Natural killer cell (primary cell): ENCODE measurements at regions not wholly inside any gene's neighbourhood (a gene's known extent, or its start where the extent isn't known, plus 50 kb on each side); places are given as distances from the start of the nearest gene placed in this dataset.

Experiments used
- ATAC-seq, 3 donors: fragments of 150-1000 bp in 2 of 3; fragments of 200-7000 bp in 1 of 3; cut with Tn5 transposase; 1 replicate in 1 of 3; 2 replicates in 2 of 3; pipeline ENCODE4 v1.10.0; 2021; ENCODE audit warnings: mild to moderate bottlenecking in 2 of 3, moderate library complexity in 2 of 3
- DNase-seq, 2 donors: peaks; one replicate each; pipeline versions ENCODE4 v3.0.0 to v3.0.0-alpha.2; 2013 to 2021; ENCODE audit warnings: mixed read lengths in 1 of 2
- H3K27ac ChIP-seq: one replicate; pipeline ENCODE4 v1.5.1; 2013; ENCODE audit warnings: mild to moderate bottlenecking, low read length
- H3K27me3 ChIP-seq: one replicate; pipeline ENCODE4 v1.6.1; 2013; ENCODE audit warnings: low read length; ENCODE audit not compliant: control insufficient read depth, insufficient read depth
- H3K36me3 ChIP-seq: one replicate; pipeline ENCODE4 v1.6.1; 2013; ENCODE audit warnings: low read length; ENCODE audit not compliant: control insufficient read depth, insufficient read depth
- H3K4me1 ChIP-seq: one replicate; pipeline ENCODE4 v1.6.1; 2013; ENCODE audit warnings: low read length; ENCODE audit not compliant: control insufficient read depth, insufficient read depth
- H3K4me3 ChIP-seq: one replicate; pipeline ENCODE4 v1.5.1; 2013; ENCODE audit warnings: low read length
- H3K9me3 ChIP-seq: one replicate; pipeline ENCODE4 v1.6.1; 2013; ENCODE audit warnings: low read length; ENCODE audit not compliant: control insufficient read depth, insufficient read depth
- H3K27ac Mint-ChIP-seq, 2 donors: one replicate each; pipeline ENCODE4 v1.8.0; 2022; ENCODE audit warnings: mild to moderate bottlenecking in 2 of 2, mixed read lengths in 2 of 2, moderate library complexity in 1 of 2
- H3K27me3 Mint-ChIP-seq, 2 donors: one replicate each; pipeline ENCODE4 v1.8.0; 2022; ENCODE audit warnings: low read depth in 2 of 2, mixed read lengths in 2 of 2
- H3K36me3 Mint-ChIP-seq: one replicate; pipeline ENCODE4 v1.8.0; 2022; ENCODE audit warnings: mixed read lengths
- H3K4me1 Mint-ChIP-seq, 2 donors: one replicate each; pipeline ENCODE4 v1.8.0; 2022; ENCODE audit warnings: mixed read lengths in 2 of 2
- H3K4me3 Mint-ChIP-seq: one replicate; pipeline ENCODE4 v1.8.0; 2022; ENCODE audit warnings: mild to moderate bottlenecking, moderate library complexity, mixed read lengths
- H3K9me3 Mint-ChIP-seq, 2 donors: one replicate each; pipeline ENCODE4 v1.8.0; 2022; ENCODE audit warnings: mixed read lengths in 2 of 2
- CTCF ChIP-seq: fragments of 200-600 bp; IDR thresholded peaks from one replicate; pipeline ENCODE4 v1.8.0; 2022; ENCODE audit warnings: antibody characterized with exemption
- WGBS: methylation state at CpG from one replicate; pipeline ENCODE4 v1.1.7; 2013; ENCODE audit warnings: missing lambda C conversion rate; ENCODE audit not compliant: insufficient coverage; 5-methylcytosine and 5-hydroxymethylcytosine counted together
- intact Hi-C: fragments of 100-400 bp; cut with micrococcal nuclease; formaldehyde crosslinking; loops from one replicate; pipeline ENCODE4 v1.14.2; 2022

- intact Hi-C loops, result no loop called here
- H3K9me3 ChIP-seq, result no peaks in the 10 kb centered on the region
- H3K27me3 Mint-ChIP-seq, result no peaks in the 10 kb centered on the region
- no peak overlapping the region for H3K4me3 ChIP-seq
- 65% methylated on average over 2 of the region's 3 CpGs for whole genome bisulfite sequencing
- no peaks in the 10 kb centered on the region for H3K36me3 Mint-ChIP-seq
- H3K36me3 ChIP-seq, result no peaks in the 10 kb centered on the region
- ATAC-seq (no peak), DNase-seq (no peak)
- no peaks in the 10 kb centered on the region for H3K27me3 ChIP-seq
- H3K4me1 Mint-ChIP-seq, result no peaks in the 10 kb centered on the region
- no peak overlapping the region for H3K4me3 Mint-ChIP-seq
- TF ChIP-seq CTCF, result no peak
- peaks cover 17 to 21% of the 10 kb centered on the region in 2 donors for H3K9me3 Mint-ChIP-seq
- no peak overlapping the region for H3K27ac ChIP-seq
- no peaks in the 10 kb centered on the region for H3K4me1 ChIP-seq
- no peak overlapping the region for H3K27ac Mint-ChIP-seq
Observed at GRCh38 chr2:53004413-53004812, 763.2 kb upstream of the CHAC2 start.

- TF ChIP-seq CTCF, result no peak
- Histone ChIP-seq H3K36me3 (no peaks in the 10 kb centered on the region), H3K27ac (no peak overlapping the region), H3K4me1 (no peaks in the 10 kb centered on the region), H3K27me3 (no peaks in the 10 kb centered on the region), H3K4me3 (no peak overlapping the region), H3K9me3 (no peaks in the 10 kb centered on the region)
- ATAC-seq (no peak), DNase-seq (no peak)
- intact Hi-C loops, result no loop called here
- Mint-ChIP-seq H3K27ac (no peak overlapping the region), H3K36me3 (no peaks in the 10 kb centered on the region), H3K9me3 (peaks cover 11 to 21% of the 10 kb centered on the region in 2 donors), H3K4me3 (no peak overlapping the region), H3K27me3 (no peaks in the 10 kb centered on the region), H3K4me1 (no peaks in the 10 kb centered on the region)
- WGBS, result 70% methylated on average over 2 of the region's 2 CpGs
Observed at GRCh38 chr2:52995424-52995823, 772.2 kb upstream of the CHAC2 start.

GRCh38 chr2:52976143-52976949 lies 791.3 kb upstream of the CHAC2 start:
- WGBS, result 55% methylated on average over 2 of the region's 2 CpGs
- no peaks in the 10 kb centered on the region for H3K4me1 Mint-ChIP-seq
- H3K27me3 Mint-ChIP-seq, result no peaks in the 10 kb centered on the region
- ATAC-seq, result no peak
- H3K4me3 Mint-ChIP-seq, result no peak overlapping the region
- Histone ChIP-seq H3K4me1 (no peaks in the 10 kb centered on the region), H3K27ac (no peak overlapping the region), H3K4me3 (no peak overlapping the region), H3K27me3 (no peaks in the 10 kb centered on the region), H3K36me3 (no peaks in the 10 kb centered on the region), H3K9me3 (no peaks in the 10 kb centered on the region)
- H3K27ac Mint-ChIP-seq, result no peak overlapping the region
- intact Hi-C loops, result no loop called here
- no peaks in the 10 kb centered on the region for H3K36me3 Mint-ChIP-seq
- H3K9me3 Mint-ChIP-seq, result peaks cover 4 to 6% of the 10 kb centered on the region in 2 donors
- DNase-seq, result no peak
- TF ChIP-seq CTCF, result no peak

GRCh38 chr2:52974127-52974526 lies 793.5 kb upstream of the CHAC2 start:
- no peak overlapping the region for H3K4me3 ChIP-seq
- Mint-ChIP-seq H3K27me3 (no peaks in the 10 kb centered on the region), H3K4me1 (no peaks in the 10 kb centered on the region), H3K36me3 (no peaks in the 10 kb centered on the region), H3K4me3 (no peak overlapping the region), H3K9me3 (peaks cover 2 to 3% of the 10 kb centered on the region in 2 donors), H3K27ac (no peak overlapping the region)
- H3K27me3 ChIP-seq, result no peaks in the 10 kb centered on the region
- TF ChIP-seq CTCF, result no peak
- H3K27ac ChIP-seq, result no peak overlapping the region
- ATAC-seq (no peak), DNase-seq (no peak)
- intact Hi-C loops, result no loop called here
- no peaks in the 10 kb centered on the region for H3K9me3 ChIP-seq
- H3K4me1 ChIP-seq, result no peaks in the 10 kb centered on the region
- 80% methylated on average over 1 of the region's 1 CpG for WGBS
- H3K36me3 ChIP-seq, result no peaks in the 10 kb centered on the region
